HG03378 (cell line): ENCODE measurements at regions not wholly inside any gene's neighbourhood (a gene's known extent, or its start where the extent isn't known, plus 50 kb on each side); places are given as distances from the start of the nearest gene placed in this dataset.
A peak's percentile ranks its signal among the peaks of the same experiment; 100 is the strongest.
"Not testable (repeated sequence)": the region's sequence is repeated elsewhere in the genome, so short reads cannot be mapped to it uniquely, and the experiment has no call there.

Experiments
- ATAC-seq: cut with Tn5 transposase; IDR thresholded peaks from one replicate; pipeline ENCODE4 v1.9.1; 2021; ENCODE audit warnings: mild to moderate bottlenecking, moderate library complexity; ENCODE audit not compliant: unreplicated experiment

GRCh38 chr12:129959889-129960288 is 56.1 kb upstream of the TMEM132D start:
- no peak for ATAC-seq

DNA sequence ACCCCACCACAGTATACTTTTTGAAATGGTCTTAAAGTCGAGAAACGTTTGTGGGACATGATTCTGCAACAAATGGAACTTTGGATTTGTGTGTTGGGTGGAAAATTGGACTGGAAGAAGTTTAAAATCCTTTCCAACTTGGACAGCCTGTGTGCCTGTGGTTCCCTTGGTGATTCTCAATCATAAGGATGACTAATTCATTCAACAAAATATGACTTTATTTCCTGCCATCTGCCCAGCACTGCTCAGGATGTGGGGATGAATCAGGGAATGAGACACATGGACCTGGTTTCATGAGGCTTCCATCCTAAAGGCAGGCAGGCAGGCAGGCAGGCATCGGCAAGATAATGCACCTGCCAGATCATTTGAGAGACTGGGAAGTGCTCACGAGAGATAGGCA is 57.3 kb upstream of the TMEM132D start:
- ATAC-seq = no peak

DNA sequence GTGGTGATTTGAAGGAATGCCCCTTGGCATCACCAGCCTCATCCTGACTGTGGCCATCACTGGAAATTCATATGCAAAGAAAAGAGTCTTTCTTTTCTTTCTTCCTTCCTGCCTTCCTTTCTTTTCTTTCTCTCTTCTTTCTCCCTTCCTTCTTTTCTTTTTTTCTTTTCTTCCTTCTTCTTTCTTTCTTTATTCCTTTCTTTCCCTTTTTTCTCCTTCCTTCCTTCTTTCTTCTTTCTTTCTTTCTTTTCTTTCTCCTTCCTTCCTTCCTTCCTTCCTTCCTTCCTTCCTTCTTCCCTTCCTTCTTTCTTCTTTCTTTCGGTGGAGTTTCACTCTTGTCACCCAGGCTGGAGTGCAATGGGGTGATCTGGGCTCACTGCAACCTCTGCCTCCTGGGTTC is 58.0 kb upstream of the TMEM132D start:
- ATAC-seq = no peak

DNA sequence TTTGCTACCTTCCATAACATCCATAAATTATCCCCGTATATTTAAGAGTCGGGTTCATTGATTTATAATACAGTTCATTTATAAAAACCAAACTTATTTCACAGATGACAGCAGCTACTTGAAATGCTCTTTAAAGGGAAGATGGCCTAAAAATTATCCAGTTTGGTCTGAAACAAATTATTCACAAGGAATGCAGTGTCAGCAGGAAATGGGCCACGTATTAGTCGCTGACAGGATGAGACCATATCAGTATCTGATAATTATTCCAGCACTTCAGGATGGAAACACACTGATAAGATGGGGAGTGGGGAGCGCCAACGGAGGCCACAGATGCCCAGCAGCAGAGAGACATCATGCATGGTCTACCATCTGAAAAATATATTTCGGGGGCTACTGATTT is 60.5 kb upstream of the TMEM132D start:
- no peak for ATAC-seq

DNA sequence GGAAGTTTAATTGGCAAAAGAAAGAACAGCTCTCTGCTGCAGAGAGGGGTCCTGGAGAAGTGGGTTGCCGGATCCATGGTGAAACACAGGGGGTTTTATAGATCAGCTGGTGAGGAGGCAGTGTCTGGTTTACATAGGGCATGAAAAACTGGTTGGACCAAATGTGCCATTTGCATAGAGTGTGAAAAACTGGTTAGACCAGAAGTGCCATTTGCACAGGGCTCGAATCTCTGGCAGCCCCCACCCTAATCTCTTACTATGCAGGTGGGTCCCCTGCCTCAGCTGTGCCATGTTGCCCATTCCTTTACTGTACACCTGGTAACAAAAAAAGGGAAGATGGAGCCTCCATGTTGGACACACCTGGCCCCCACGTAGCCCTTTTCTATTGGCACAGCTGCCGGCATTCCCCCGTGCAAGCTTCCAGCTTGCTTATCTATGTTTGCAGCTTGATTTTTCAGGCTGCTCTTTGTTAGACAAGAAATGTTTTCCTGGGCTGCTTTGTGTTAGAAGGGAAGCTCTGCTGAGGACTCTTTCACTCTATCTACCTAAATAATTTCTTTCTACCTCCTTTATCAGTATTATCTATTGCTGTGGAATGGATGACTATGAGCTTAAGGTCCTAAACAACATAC is 61.1 kb upstream of the TMEM132D start:
- ATAC-seq = no peak

DNA sequence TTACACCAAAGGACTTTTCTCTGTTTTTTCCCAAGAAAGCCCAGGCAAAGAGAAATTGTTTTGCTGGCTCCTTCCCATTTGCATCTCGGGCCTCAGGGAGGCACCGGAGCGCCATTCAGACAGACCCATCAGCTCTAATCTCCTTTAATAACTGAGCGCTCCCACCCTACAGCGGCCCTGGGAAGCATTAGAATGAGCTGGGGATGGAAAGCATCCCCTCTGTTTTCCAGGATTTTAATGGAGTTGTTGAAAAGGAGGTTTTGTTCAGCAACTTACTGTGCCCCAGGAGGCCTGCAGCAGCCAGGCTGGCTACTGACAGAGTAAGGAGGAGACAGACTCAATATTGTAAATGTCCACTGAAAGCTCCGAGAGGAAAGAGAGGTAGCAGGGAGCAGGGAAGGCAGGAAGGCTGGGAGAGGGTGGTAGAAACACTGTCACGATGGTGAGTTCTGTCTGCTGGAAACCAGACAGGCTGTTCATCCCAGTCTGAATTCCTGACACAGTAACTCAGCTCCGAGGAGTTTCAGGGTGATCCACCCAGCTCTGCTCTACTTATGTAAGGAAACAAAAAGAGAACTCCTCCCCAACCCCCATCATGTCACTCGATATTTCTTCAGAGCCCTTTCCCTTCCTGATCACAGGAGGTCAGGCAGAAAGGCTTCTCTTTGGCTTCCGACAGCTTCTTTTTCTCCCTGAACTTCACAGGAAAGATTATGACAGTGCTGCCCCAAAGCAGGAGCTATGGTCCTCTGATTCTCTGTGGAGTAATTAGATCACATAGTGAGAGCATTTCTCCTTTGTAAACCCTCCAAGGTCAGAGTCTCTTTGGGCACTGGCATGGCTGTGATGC is 62.5 kb upstream of the TMEM132D start:
- no peak for ATAC-seq

DNA sequence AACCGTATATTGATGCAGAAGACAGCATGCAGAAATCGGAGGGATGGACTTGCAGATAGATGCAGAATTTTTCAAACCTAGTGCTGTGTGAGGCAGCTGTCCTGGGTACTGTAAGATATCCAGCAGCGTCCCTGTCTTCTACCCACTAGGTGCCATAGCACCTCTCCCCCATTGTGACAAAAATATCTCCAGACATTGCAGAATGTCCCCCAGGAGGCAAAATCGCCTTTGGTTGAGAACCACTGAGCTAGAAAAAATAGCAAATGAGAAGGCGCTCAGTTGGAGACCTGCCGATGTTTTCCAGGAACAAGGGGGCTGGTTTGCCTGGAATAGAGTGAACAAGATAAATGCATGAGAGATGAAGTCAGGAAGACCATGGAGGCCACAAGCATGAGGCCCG is 67.9 kb upstream of the TMEM132D start:
- no peak for ATAC-seq

DNA sequence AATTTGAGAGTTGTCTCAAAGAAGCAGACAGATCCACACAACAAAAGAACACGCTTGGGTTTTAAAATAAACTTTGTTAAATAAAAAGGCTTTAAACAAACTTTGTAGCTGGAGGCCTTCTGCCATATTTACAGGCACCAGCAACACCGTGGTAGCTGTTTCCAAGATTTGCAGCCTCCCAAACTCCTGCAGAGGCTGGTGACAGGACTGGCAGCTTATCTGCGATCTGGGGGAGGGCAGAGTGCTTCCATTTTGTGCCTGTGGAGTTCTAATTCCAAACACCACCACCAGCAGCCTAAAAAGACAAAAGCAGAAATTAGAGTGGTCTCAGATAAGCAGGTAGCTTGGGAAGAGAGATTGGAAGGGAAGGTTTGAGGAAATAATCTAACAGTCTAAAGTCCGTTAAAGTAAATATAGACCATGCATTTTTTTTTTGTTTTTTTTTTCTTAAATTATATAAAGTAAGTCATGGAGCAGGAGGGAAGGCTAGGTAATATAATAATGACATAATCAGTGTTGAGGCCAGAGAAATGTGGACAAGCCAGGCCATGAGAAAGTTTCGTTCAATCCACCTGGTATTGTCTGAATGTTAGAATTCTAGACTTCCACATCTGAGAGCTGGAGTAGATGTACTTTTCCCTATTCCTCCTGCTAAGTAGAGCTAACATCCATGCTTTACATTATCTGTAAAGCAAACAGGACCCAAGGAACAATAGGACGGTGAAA is 69.6 kb upstream of the TMEM132D start:
- ATAC-seq = no peak

DNA sequence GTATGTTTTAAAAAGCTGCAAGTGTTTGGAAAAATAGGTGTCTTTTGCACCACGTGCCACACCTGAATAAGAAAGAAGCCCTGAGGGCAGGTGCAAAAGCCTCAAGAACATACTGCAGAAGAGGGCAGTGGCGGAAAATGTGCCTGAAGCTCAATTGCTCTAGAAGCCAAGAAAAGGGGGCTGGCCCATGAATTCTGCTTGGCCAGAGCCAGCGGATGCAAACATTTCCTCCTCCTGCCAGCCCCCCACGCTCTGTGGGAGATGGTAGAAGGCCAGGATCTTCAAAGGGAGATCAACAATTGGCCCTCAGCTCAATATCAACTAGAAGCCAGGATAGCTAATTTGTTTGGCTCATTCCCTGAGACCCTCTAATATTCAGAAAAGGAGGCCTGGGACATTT is 80.3 kb upstream of the TMEM132D start:
- ATAC-seq = no peak

GRCh38 chr12:129987841-129988240 is 84.0 kb upstream of the TMEM132D start:
- ATAC-seq = no peak

GRCh38 chr12:129994634-129995033 is 90.8 kb upstream of the TMEM132D start:
- ATAC-seq = no peak

DNA sequence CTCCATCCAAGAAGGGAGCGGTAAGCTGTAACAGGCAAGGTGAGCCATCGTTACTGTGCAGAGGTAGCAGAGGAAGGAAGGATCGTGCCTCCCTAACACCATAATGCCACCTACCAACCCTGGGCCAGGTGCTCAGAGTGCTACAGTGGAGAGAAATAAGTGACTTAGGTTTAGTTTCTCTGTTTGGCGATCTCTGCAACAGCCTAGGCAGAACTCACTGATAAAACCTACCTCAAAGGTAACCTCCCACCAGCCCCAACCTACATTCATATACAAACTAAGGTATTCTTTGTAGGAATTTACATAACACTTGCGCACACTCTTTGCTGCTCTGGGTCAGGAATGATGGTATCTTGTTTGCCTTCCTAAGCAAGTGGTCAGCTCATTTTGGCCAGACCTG is 93.4 kb upstream of the TMEM132D start:
- ATAC-seq = no peak

DNA sequence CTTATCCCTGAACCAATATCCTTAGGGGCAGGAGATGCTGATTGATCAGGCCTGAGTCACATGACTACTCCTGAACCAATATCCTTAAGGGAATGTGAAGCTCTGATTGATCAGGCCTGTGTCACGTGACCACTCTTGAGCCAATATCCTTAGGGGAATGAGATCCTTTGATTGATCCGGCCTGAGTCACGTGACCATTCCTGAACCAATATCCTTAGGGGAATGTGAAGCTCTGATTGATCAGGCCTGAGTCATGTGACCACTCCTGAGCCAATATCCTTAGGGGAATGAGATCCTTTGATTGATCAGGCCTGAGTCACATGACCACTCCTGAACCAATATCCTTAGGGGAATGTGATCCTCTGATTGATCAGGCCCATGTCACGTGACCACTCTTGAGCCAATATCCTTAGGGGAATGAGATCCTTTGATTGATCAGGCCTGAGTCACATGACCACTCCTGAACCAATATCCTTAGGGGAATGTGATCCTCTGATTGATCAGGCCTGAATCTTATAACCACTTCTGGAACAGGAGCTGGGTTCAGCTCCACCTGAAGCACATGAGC is 100.6 kb upstream of the TMEM132D start:
- not testable (repeated sequence) for ATAC-seq

DNA sequence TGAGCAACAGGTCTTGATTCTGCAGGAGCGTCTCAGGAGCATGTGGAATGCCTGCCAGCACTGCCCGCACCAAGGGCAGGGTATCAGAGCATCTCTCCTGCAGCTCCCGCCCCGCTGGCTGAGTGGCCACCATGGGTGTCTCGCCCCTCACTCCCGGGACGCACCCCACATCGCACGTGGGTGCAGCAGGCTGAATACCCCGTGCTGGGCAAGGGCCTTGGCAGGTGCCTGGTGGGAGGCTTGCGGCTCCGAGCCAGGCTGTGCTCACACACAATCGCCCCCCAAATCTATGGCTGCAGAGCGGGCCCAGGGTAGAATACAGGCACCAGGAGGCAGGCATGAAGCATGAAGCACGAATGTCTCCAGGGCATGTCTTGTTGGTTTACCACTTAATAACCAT is 103.9 kb upstream of the TMEM132D start:
- ATAC-seq = no peak

- ATAC-seq = no peak
Observed at GRCh38 chr12:130008241-130008640, 104.4 kb upstream of the TMEM132D start.

DNA sequence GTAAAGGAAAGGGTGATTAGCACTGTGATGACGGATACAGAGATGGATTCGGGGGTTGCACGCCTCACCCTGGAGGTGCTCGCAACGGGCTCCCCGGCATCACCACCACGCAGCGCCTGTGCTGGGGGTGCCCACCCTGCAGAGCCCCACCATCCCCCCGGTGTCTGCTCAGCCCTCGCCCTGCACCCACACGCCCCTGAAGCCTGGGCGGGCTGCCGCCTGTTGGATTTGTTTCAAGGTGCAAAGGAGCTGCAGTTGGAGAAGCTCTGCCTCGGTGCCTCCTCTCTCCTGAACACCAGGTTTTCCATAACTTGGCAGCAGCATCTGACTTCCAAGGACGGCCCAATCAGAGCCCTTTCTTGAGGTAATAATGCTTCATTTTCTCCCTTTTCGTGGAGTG is 106.1 kb upstream of the TMEM132D start:
- ATAC-seq = no peak

DNA sequence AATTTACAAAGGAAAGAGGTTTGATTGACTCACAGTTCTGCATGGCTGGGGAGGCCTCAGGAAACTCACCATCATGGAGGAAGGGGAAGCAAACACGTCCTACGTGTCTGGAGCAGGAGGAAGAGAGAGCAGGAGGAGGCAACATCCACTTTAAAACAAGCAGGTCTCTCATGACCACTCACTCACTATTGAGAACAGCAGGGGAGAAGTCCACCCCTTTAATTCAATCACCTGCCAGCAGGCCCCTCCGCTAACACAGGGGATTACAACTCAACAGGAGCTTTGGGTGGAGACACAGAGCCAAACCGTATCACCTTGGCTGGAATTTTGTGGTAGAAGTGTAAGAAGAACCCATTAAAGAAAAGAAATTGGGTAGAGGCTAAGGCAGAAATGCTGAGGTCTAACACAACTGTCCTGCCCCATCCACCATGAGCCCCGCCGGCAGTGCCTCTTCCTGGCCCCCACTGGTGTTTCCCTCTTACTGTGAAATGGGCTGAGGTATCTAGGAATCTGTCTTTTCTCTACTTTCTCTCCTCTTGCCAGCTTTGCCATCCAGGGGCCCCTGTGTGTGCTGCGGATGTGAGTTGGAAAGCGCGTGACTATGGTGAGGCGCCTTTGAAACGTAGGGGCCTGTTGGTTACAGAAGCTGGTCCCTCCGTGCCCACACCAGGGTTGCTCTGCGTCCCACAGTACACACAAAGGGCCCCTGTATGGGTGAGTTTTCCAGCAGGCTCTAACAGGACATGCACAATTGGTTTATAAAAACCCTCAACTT is 108.0 kb upstream of the TMEM132D start:
- no peak for ATAC-seq

DNA sequence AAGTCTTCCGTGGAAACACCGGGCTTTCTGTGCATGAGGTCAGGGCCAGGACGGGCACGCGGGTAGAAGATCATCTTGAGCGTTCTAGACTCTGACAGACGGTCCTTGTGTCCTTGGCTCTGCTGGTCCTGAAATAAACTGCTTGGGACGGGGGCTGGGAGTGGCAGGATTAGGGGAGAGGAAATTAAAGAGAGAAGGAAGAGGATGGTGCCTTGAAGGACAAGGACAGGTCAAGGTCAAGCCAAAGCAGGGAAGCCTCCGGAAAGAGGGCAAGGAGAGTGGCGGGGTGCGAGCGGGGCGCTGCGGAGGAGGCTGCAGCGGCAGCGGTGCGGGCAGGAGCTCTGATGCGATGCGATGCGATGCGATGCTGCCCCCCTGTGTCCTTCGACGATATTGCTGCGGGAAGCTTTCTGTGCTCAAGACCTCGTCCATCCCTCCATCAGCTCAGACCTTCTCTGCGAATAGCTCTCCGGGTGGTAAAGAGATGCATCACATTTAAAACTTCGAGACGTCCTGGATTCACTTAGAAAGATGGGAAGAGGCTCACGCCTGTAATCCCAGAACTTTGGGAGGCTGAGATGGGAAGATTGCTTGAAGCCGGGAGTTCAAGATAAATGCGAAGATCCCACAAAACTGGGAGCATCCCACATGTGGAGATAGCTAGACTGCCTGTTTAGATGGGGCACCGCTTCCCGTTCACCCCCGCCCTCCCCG is 110.1 kb upstream of the TMEM132D start:
- peak; percentile 72 for ATAC-seq

DNA sequence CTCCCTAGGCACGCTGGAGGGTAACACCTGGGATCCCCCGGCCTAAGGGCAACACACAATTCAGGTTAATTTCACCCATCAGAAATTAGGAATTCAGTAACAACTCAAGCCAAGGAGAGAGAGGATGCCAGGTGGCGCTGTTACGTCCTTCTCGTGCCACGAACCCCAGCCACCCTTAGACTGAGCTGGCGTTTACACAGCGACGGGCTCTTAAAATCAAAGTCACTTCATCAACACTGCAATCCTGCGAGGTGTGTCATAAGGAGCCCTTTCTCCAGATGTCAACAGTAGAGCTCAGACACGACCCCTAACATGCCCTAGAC is 110.6 kb upstream of the TMEM132D start:
- no peak for ATAC-seq

DNA sequence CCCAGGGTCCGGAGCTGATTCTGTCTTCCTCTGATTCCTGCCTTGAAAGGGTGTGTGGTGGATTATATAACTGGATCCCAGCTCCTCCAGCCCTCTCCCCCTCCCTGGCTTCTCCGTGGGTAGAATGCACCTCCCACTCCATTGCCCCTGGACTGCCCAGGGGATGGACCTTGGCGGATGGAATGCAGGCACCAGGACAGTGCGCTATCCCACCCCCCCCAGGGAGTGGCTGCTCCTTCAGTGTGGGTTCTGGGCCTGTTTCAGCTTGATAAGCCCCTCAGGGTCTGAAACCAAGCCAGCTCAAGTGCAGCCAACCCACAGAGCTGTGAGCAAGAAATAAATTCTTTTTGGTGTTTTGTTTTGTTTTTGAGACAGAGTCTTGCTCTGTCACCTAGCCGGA is 112.4 kb upstream of the TMEM132D start:
- no peak for ATAC-seq
